ENCODE measurements at regions not wholly inside any gene's neighbourhood (a gene's known extent, or its start where the extent isn't known, plus 50 kb on each side); places are given as distances from the start of the nearest gene placed in this dataset.

DNA sequence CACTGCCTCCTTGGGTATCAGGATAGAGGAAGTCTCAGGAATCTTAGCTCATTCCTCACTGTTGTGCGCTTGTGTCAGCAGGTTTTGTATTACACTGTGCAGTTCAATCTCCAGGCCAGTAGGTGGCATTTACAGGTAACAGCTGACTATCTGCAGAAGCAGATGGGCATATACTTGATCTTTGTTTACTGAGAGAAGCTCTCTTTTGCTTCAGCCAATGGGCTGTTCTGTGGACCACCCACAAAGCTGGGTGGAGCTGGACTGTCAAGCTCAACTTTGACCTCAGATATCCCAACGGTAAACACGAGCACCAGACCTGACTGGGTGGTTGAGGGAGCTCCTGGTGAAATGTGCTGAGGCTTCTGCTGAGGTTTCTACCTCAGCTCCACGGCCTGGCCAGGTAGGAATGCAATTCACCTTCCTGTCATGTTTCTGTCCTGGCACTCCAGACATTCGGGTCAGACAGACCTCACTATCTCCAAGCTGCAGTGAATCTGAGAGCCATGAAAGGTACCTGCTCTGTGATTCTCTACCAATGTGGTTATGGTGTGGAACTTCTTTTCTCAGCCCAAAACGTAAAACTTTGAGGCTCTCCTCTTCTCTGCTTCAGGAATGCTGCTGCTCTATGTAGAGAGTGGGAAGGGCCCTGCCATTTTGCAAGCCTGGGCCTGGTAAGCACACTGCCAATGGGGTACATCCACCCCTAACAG, 167.9 kb upstream of the ACTBL2 start:
- intact Hi-C loops (cut with micrococcal nuclease; ENCODE audit: unreplicated experiment), result loop anchor here (5.0 kb wide), 2 partner anchors 353 to 812 kb away; partner anchors contain the start of gene PLK2
- Histone ChIP-seq H3K4me3 (ENCODE audit: low read depth, low read length, poor library complexity, severe bottlenecking) (no peak overlapping the region), H3K4me1 (ENCODE audit: insufficient read depth, low read length, poor library complexity, severe bottlenecking) (no peaks in the 10 kb centered on the region), H3K27me3 (replicated peaks; ENCODE audit: insufficient read depth, low read depth, low read length, poor library complexity) (no peaks in the 10 kb centered on the region), H3K36me3 (ENCODE audit: insufficient read depth, low read length, poor library complexity, severe bottlenecking) (no peaks in the 10 kb centered on the region), H3K9me3 (ENCODE audit: low read depth, low read length, poor library complexity, severe bottlenecking) (no peaks in the 10 kb centered on the region), H3K27ac (ENCODE audit: low read depth, low read length, poor library complexity, severe bottlenecking) (no peak overlapping the region)
- peak; percentile 61 for DNase-seq (ENCODE audit: low spot score)
- no peak for TF ChIP-seq EZH2 (IDR thresholded peaks at IDR 0.05; ENCODE audit: borderline replicate concordance, low read depth, low read length, poor library complexity, severe bottlenecking)
- TF ChIP-seq, protein P1, sequence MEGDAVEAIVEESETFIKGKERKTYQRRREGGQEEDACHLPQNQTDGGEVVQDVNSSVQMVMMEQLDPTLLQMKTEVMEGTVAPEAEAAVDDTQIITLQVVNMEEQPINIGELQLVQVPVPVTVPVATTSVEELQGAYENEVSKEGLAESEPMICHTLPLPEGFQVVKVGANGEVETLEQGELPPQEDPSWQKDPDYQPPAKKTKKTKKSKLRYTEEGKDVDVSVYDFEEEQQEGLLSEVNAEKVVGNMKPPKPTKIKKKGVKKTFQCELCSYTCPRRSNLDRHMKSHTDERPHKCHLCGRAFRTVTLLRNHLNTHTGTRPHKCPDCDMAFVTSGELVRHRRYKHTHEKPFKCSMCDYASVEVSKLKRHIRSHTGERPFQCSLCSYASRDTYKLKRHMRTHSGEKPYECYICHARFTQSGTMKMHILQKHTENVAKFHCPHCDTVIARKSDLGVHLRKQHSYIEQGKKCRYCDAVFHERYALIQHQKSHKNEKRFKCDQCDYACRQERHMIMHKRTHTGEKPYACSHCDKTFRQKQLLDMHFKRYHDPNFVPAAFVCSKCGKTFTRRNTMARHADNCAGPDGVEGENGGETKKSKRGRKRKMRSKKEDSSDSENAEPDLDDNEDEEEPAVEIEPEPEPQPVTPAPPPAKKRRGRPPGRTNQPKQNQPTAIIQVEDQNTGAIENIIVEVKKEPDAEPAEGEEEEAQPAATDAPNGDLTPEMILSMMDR (conservative IDR thresholded peaks at IDR 0.05; ENCODE audit: low read depth, low read length), result peak; percentile 81
- no TSS peak for BruUV-seq (replicated peaks)
- ChIA-PET POLR2A (ENCODE audit: low non-redundant PET) (no interaction called here), CTCF (interaction anchor here (0.5 to 1.1 kb wide), 8 partner anchors 11 to 810 kb away, joined by 3 to 7 read pairs (median 4); no protein-coding TSS in a partner anchor)

DNA sequence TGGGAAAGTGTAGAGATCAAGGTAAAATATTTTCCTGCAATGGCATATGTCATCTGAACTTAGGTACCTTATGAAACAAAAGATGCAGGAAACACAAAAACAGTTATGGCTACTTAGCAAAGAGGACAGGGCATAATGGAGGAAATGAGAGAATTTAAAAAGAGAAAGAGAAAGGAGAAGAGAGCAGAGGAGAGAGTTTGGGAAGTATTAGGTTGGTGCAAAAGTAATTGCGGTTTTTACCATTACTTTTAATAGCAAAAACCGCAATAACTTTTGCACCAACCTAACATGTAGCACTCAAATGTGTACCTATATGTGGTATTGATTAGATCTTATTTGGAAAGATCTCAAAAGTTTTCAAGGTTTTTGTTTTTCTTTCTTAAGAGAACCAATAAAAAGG, 160.1 kb upstream of the ACTBL2 start:
- BruUV-seq (replicated peaks), result no TSS peak
- ChIA-PET POLR2A (ENCODE audit: low non-redundant PET) (no interaction called here), CTCF (no interaction called here)
- no peak overlapping the region for H3K4me3 ChIP-seq (ENCODE audit: low read depth, low read length, poor library complexity, severe bottlenecking)
- H3K4me1 ChIP-seq (ENCODE audit: insufficient read depth, low read length, poor library complexity, severe bottlenecking), result no peaks in the 10 kb centered on the region
- H3K27ac ChIP-seq (ENCODE audit: low read depth, low read length, poor library complexity, severe bottlenecking), result no peak overlapping the region
- no peaks in the 10 kb centered on the region for H3K9me3 ChIP-seq (ENCODE audit: low read depth, low read length, poor library complexity, severe bottlenecking)
- no peaks in the 10 kb centered on the region for H3K36me3 ChIP-seq (ENCODE audit: insufficient read depth, low read length, poor library complexity, severe bottlenecking)
- intact Hi-C loops (cut with micrococcal nuclease; ENCODE audit: unreplicated experiment), result no loop called here
- H3K27me3 ChIP-seq (replicated peaks; ENCODE audit: insufficient read depth, low read depth, low read length, poor library complexity), result peaks cover 3% of the 10 kb centered on the region
- DNase-seq (ENCODE audit: low spot score), result no peak
- TF ChIP-seq, protein P1 (conservative IDR thresholded peaks at IDR 0.05; ENCODE audit: low read depth, low read length), result no peak
- TF ChIP-seq EZH2 (IDR thresholded peaks at IDR 0.05; ENCODE audit: borderline replicate concordance, low read depth, low read length, poor library complexity, severe bottlenecking), result no peak

DNA sequence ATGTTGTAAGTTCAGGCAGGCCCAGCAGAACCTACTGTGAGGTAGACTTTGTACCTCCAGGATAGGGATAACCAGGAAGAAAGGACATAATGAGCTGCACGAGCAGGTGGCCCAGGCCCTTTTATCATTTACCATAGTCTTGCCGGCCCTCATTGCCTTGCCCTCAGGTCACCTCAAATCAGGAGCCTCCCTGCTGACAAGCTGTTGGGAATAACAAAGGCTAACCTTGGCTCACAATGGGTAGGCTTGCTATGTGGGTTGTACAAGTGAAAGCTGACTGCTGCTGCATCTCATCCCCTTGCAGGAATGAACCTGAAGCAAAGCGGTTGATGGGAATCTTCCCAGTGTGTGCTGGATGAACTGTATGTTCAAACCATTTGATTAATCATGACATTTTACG, 159.5 kb upstream of the ACTBL2 start:
- H3K9me3 ChIP-seq (ENCODE audit: low read depth, low read length, poor library complexity, severe bottlenecking), result no peaks in the 10 kb centered on the region
- BruUV-seq (replicated peaks), result no TSS peak

More for the DNA sequence above, 159.5 kb upstream of the ACTBL2 start:
- POLR2A ChIA-PET (ENCODE audit: low non-redundant PET), result no interaction called here
- CTCF ChIA-PET, result no interaction called here
- Histone ChIP-seq H3K27me3 (replicated peaks; ENCODE audit: insufficient read depth, low read depth, low read length, poor library complexity) (peaks cover 3% of the 10 kb centered on the region), H3K27ac (ENCODE audit: low read depth, low read length, poor library complexity, severe bottlenecking) (no peak overlapping the region), H3K4me1 (ENCODE audit: insufficient read depth, low read length, poor library complexity, severe bottlenecking) (no peaks in the 10 kb centered on the region), H3K4me3 (ENCODE audit: low read depth, low read length, poor library complexity, severe bottlenecking) (no peak overlapping the region), H3K36me3 (ENCODE audit: insufficient read depth, low read length, poor library complexity, severe bottlenecking) (no peaks in the 10 kb centered on the region)
- no peak for TF ChIP-seq EZH2 (IDR thresholded peaks at IDR 0.05; ENCODE audit: borderline replicate concordance, low read depth, low read length, poor library complexity, severe bottlenecking)
- TF ChIP-seq, protein P1 (conservative IDR thresholded peaks at IDR 0.05; ENCODE audit: low read depth, low read length), result no peak
- DNase-seq (ENCODE audit: low spot score), result no peak
- intact Hi-C loops (cut with micrococcal nuclease; ENCODE audit: unreplicated experiment), result no loop called here
